ENCODE measurements at regions not wholly inside any gene's neighbourhood (a gene's known extent, or its start where the extent isn't known, plus 50 kb on each side); places are given as distances from the start of the nearest gene placed in this dataset.
A peak's percentile ranks its signal among the peaks of the same experiment; 100 is the strongest.

DNA sequence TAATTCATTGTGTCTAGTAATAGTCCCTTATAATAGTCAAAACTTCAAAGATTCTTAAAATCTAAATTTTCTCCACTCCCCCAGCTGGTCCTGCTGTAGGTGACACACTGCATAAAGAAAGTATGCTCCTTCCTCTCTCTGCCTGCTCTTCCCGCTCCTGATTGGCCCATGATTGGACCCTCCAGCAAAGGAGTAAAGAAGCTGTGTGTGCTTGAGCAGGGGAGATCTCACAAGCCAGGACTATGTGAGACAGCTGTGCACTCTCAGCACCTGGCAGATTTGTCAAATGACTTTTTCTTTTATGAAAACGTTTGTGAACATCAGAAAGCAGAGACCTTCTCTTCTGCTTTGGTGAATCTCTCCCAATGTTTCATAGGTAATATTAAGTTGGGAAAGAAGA lies 274.8 kb upstream of the LYPLAL1 start:
- TF ChIP-seq CTCF (conservative IDR thresholded peaks at IDR 0.05; ENCODE audit: low read depth, low read length): no peak
- DNase-seq (ENCODE audit: low read depth): no peak
- no peak overlapping the region for H3K4me3 ChIP-seq (ENCODE audit: low read length)

GRCh38 chr1:218900615-218901014 lies 273.1 kb upstream of the LYPLAL1 start:
- DNase-seq (ENCODE audit: low read depth): no peak
- no peak for TF ChIP-seq CTCF (conservative IDR thresholded peaks at IDR 0.05; ENCODE audit: low read depth, low read length)
- H3K4me3 ChIP-seq (ENCODE audit: low read length): no peak overlapping the region

DNA sequence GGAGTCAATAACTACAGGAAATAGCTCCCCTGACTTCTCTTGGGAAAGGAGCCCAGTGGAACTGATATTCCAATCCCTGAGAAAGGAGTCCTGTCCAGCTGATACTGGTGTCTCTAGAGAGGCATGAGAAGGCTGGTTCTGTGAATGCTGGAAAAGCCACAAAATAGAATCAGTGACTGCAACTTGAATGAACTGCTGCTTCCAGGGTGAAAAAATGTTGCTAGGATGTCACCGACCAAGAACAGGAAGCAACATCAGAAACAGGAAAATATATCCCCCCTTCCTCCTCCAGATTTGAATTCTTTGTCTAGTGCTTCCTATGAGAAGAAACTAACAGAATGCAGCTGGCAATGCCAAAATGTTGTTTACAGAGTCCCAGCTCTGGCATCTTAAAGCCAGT lies 269.3 kb upstream of the LYPLAL1 start:
- DNase-seq (ENCODE audit: low read depth): no peak
- TF ChIP-seq CTCF (conservative IDR thresholded peaks at IDR 0.05; ENCODE audit: low read depth, low read length): no peak
- H3K4me3 ChIP-seq (ENCODE audit: low read length): no peak overlapping the region

GRCh38 chr1:218916720-218917119 lies 257.0 kb upstream of the LYPLAL1 start:
- no peak for TF ChIP-seq CTCF (conservative IDR thresholded peaks at IDR 0.05; ENCODE audit: low read depth, low read length)
- no peak for DNase-seq (ENCODE audit: low read depth)
- H3K4me3 ChIP-seq (ENCODE audit: low read length): no peak overlapping the region

GRCh38 chr1:218917656-218918055 lies 256.0 kb upstream of the LYPLAL1 start:
- DNase-seq (ENCODE audit: low read depth): no peak
- no peak for TF ChIP-seq CTCF (conservative IDR thresholded peaks at IDR 0.05; ENCODE audit: low read depth, low read length)
- H3K4me3 ChIP-seq (ENCODE audit: low read length): no peak overlapping the region

DNA sequence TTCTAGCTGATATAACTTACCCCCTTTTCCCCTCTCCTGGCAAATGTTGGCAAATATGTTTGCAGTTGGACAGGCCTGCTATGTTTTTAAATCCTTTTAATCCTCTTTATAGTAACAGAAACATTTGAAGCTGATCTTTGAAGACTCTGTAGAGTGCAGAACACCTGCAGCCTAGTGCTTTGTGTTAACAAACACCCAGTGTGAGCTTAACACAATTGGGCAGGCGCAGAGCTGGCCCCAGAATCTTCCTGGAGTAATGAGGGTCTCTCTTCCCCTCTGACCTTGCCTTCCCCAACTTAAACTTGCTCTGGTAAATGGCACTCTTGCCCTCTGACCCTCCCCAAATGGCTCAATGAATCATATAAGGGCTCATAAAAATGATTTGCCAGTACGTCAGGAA lies 247.9 kb upstream of the LYPLAL1 start:
- no peak overlapping the region for H3K4me3 ChIP-seq (ENCODE audit: low read length)
- DNase-seq (ENCODE audit: low read depth): peak; percentile 31
- TF ChIP-seq CTCF (conservative IDR thresholded peaks at IDR 0.05; ENCODE audit: low read depth, low read length): no peak

- no peak for DNase-seq (ENCODE audit: low read depth)
- H3K4me3 ChIP-seq (ENCODE audit: low read length): no peak overlapping the region
- no peak for TF ChIP-seq CTCF (conservative IDR thresholded peaks at IDR 0.05; ENCODE audit: low read depth, low read length)
Observed at GRCh38 chr1:218926631-218927030, 247.0 kb upstream of the LYPLAL1 start.
